ENCODE measurements at regions not wholly inside any gene's neighbourhood (a gene's known extent, or its start where the extent isn't known, plus 50 kb on each side); places are given as distances from the start of the nearest gene placed in this dataset.

DNA sequence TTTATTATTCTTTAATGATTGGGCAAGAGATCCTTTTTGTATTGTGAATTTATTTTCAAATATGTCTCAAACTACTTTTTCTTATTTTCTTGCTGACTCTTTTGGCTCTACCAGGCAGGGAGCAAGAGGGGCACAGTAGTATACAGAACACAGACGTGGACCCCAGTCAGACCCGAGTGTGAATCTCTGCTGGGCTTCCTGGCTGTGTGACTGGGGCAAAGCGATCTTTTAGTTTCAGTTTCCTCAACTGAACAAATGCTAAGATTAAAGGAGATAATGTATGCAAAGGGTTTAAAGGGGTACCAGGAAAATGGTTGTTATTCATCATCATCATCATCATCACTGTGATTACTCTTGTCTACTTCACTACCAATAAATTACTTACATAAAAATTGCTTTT is 317.5 kb downstream of the HIVEP2 start:
- Histone ChIP-seq H3K4me3 (no peak overlapping the region), H3K36me3 (no peaks in the 10 kb centered on the region), H3K4me1 (replicated peaks) (no peaks in the 10 kb centered on the region), H3K27ac (no peak overlapping the region), H3K27me3 (replicated peaks; ENCODE audit: insufficient read depth) (no peaks in the 10 kb centered on the region), H3K9me3 (no peaks in the 10 kb centered on the region)
- 90% methylated on average over 3 of the region's 3 CpGs for WGBS
- DNase-seq (ENCODE audit: low spot score): no peak
- TF ChIP-seq POLR2A (IDR thresholded peaks at IDR 0.05): no peak
- intact Hi-C loops (cut with DNase I): no loop called here

DNA sequence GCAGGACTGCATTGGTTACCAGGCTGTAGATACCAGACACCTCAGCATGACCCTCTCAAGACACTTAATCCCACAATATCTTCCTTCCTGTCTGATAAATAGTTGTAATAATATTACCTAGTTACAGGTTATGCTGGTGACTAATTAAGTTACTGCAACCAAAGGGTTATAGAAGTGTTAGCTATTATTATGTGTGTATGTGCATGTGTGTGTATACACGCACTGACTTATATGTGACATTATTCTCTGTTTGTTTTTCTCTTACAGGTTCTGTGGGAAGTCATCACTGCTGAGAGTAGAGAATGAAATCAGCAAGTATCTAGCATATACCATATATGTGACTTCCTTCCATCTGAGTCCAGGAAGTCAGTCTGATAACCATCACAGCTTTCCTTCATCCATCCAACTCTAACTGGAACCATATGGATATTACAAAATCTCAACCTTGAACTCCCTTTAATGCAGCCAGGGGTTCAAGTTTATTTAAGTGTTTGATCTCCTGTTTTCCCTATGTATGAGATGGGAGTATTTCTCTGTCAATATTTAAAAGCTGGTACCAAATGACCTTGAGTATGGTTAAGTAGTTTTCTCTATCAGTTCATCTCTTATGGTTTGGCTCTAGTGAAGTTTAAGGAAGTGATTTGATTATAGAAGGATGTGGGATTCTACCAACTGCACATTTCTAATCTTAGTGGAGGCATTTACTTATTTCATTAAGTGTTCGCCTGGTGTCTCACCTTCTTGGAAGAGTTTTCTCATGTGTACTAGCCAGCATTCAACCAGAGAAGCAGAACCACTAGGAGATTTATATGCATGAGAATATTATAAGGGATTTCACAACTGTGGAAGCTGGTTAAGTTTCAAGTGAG is 313.2 kb downstream of the HIVEP2 start:
- H3K9me3 ChIP-seq: no peaks in the 10 kb centered on the region
- TF ChIP-seq, protein P1, sequence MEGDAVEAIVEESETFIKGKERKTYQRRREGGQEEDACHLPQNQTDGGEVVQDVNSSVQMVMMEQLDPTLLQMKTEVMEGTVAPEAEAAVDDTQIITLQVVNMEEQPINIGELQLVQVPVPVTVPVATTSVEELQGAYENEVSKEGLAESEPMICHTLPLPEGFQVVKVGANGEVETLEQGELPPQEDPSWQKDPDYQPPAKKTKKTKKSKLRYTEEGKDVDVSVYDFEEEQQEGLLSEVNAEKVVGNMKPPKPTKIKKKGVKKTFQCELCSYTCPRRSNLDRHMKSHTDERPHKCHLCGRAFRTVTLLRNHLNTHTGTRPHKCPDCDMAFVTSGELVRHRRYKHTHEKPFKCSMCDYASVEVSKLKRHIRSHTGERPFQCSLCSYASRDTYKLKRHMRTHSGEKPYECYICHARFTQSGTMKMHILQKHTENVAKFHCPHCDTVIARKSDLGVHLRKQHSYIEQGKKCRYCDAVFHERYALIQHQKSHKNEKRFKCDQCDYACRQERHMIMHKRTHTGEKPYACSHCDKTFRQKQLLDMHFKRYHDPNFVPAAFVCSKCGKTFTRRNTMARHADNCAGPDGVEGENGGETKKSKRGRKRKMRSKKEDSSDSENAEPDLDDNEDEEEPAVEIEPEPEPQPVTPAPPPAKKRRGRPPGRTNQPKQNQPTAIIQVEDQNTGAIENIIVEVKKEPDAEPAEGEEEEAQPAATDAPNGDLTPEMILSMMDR (IDR thresholded peaks at IDR 0.05): no peak
- no peak for TF ChIP-seq POLR2AphosphoS5 (IDR thresholded peaks at IDR 0.05)
- TF ChIP-seq POLR2A (IDR thresholded peaks at IDR 0.05): no peak
- 68% methylated on average over 2 of the region's 2 CpGs for WGBS
- H3K27ac ChIP-seq: no peak overlapping the region
- no peak for DNase-seq (ENCODE audit: low spot score)
- intact Hi-C loops (cut with DNase I): no loop called here
- no peak overlapping the region for H3K4me3 ChIP-seq
- no peaks in the 10 kb centered on the region for H3K27me3 ChIP-seq (replicated peaks; ENCODE audit: insufficient read depth)
- H3K36me3 ChIP-seq: no peaks in the 10 kb centered on the region
- H3K4me1 ChIP-seq (replicated peaks): no peaks in the 10 kb centered on the region

DNA sequence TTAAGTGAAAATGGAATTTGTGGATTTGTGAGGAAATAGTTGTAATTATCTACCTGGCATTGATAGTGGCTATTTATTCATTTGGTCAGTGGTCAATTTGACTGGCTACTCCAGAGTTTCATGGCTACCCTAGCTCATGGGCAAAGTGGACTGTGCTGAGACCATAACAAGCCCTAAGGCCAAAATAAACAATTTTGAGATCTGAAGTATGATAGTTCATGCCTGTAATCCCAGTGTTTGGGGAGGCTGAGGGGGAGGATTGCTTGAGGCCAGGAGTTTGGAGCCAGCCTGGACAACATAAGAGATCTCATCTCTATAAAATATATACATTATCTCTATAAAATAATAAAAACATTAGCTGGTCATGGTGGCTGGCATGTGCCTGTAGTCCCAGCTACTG is 311.7 kb downstream of the HIVEP2 start:
- TF ChIP-seq POLR2A (IDR thresholded peaks at IDR 0.05): no peak
- no peak for TF ChIP-seq POLR2AphosphoS5 (IDR thresholded peaks at IDR 0.05)
- TF ChIP-seq, protein P1 (IDR thresholded peaks at IDR 0.05): no peak
- intact Hi-C loops (cut with DNase I): no loop called here
- Histone ChIP-seq H3K4me3 (no peak overlapping the region), H3K27me3 (replicated peaks; ENCODE audit: insufficient read depth) (no peaks in the 10 kb centered on the region), H3K27ac (no peak overlapping the region), H3K9me3 (no peaks in the 10 kb centered on the region), H3K4me1 (replicated peaks) (no peaks in the 10 kb centered on the region), H3K36me3 (no peaks in the 10 kb centered on the region)
- no peak for DNase-seq (ENCODE audit: low spot score)

DNA sequence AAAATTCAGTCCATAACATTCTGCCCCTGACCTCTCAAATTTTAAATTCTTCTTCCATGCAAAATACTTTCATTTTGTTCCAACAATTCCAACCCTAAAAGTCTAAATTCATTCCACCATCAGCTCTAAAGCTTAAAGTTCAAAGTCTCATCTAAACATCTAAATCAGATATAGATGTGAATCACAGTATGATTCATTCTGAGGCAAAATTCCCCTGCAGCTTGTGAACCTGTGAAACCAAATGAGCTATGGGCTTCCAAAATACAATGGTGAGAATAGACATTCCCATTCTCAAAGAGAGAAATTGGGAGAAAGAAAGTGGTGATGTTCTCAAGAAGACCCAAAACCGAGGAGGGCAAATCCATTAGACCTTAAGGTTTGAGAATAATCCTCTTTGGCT is 309.8 kb downstream of the HIVEP2 start:
- no peak overlapping the region for H3K4me3 ChIP-seq
- H3K4me1 ChIP-seq (replicated peaks): no peaks in the 10 kb centered on the region
- TF ChIP-seq, protein P1 (IDR thresholded peaks at IDR 0.05): no peak
- TF ChIP-seq POLR2A (IDR thresholded peaks at IDR 0.05): no peak
- no peak for TF ChIP-seq POLR2AphosphoS5 (IDR thresholded peaks at IDR 0.05)
- DNase-seq (ENCODE audit: low spot score): no peak
- no peaks in the 10 kb centered on the region for H3K27me3 ChIP-seq (replicated peaks; ENCODE audit: insufficient read depth)
- intact Hi-C loops (cut with DNase I): no loop called here
- no peak overlapping the region for H3K27ac ChIP-seq
- H3K36me3 ChIP-seq: no peaks in the 10 kb centered on the region
- whole genome bisulfite sequencing: 96% methylated on average over 1 of the region's 1 CpG
- H3K9me3 ChIP-seq: no peaks in the 10 kb centered on the region

DNA sequence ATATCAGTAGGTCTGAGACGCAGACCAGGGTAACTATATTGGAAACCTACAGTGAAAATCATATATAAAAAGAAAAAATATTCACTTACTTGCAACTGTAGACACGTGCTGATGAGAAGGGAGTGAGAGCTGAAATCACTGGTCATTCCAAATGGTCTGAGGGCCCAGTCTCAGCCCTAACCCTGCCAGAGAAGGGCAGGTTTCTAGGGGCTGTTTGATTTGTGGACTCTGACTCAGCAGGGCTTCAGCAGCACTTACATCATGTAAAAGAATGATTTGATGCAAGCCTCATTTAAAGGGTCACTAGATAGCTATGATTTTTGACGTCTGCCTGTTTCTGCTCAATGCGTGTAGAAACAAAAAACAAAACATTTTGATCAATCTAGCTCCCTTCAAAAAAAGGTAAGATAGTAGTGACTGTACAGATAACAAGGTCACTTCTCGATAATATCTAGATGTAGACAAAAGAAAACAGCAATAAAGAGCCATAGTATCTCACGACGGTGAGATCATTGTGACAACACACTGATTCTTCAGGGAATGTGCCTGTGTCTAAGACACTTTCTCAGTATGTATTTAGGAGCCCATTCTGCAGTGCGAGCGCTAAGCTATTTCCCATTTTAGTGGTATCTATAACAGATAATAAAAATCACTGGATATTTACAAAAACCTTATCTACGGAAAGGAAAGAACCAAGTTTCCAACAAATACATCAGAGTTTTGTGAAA is 307.2 kb downstream of the HIVEP2 start:
- H3K27me3 ChIP-seq (replicated peaks; ENCODE audit: insufficient read depth): no peaks in the 10 kb centered on the region
- H3K36me3 ChIP-seq: no peaks in the 10 kb centered on the region
- no peaks in the 10 kb centered on the region for H3K9me3 ChIP-seq
- no peak overlapping the region for H3K4me3 ChIP-seq
- intact Hi-C loops (cut with DNase I): no loop called here
- TF ChIP-seq POLR2AphosphoS5 (IDR thresholded peaks at IDR 0.05) (no peak), POLR2A (IDR thresholded peaks at IDR 0.05) (no peak)
- TF ChIP-seq, protein P1 (IDR thresholded peaks at IDR 0.05): no peak
- DNase-seq (ENCODE audit: low spot score): no peak
- WGBS: 82% methylated on average over 10 of the region's 10 CpGs
- no peaks in the 10 kb centered on the region for H3K4me1 ChIP-seq (replicated peaks)
- H3K27ac ChIP-seq: no peak overlapping the region
